ENCODE measurements at regions not wholly inside any gene's neighbourhood (a gene's known extent, or its start where the extent isn't known, plus 50 kb on each side); places are given as distances from the start of the nearest gene placed in this dataset.

DNA sequence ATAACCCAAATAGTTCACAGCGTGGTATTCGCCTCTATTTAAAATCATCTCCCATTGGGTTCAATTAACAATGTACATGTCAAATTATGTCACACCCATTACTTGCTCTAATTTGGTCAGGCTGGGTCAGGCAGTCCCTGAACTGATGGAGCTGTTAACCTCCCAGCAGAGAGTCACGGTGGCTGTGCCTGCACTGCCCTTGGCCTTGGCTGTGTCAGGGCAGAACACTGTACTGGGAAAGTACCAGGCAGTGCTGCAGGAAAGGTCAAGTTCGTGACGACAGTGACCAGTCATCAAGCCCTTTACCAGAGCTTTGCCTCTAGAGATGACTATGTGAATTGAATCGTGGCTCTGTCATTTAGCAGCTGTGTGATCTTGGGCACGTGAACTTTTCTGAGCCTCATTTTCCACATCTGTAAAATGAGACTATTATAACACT lies 100.0 kb downstream of the ARF6 start:
- intact Hi-C loops (cut with DNase I): no loop called here
- DNase-seq (ENCODE audit: low spot score): peak; percentile 78

DNA sequence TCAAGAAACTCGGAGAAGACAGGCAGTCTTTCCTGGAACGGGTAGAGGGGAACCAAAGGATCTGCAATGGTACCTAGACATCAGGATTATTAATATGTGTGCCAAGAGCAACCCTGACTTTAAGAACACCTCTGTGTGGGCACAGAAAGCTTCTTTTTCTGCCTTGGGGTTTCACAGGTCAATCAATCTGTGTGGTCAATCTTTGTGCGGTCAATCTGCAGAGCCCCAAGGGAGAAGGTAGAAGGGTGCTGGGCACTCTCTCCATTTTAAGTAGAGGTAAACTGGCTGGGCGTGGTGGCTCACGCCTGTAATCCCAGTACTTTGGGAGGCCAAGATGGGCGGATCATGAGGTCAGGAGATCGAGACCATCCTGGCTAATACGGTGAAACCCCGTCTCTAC lies 100.7 kb downstream of the ARF6 start:
- peak; percentile 37 for DNase-seq (ENCODE audit: low spot score)
- intact Hi-C loops (cut with DNase I): no loop called here

DNA sequence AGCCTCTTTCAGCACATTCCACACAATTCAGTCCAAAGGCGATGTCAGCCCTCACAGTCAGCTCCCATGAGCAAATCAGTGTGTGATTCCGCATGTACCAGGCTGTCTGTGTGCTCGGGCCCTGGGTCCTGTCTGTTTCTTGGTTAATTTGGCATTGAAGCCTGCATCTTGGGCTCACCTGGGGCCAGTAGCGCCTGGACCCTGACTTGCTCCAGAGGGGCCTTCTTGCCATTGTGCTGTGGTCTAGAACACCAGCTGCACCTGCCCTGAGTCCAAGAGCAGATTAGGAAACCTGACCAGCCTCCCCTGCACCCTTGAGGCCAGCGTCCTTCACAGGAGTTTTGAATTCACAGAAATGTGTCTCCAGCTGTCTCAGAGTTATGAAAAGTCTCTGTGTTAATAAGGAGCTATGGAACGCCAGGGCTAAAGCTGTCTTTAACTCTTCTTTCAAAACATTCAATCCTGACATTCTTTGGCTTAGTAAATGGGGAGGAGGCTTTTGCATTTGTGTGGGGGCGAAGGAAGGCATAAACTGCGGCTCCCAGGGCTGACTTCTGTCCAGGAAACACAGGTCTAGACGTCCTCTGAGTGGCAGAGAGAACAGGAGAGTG lies 102.2 kb downstream of the ARF6 start:
- intact Hi-C loops (cut with DNase I): no loop called here
- peak; percentile 71 for DNase-seq (ENCODE audit: low spot score)

DNA sequence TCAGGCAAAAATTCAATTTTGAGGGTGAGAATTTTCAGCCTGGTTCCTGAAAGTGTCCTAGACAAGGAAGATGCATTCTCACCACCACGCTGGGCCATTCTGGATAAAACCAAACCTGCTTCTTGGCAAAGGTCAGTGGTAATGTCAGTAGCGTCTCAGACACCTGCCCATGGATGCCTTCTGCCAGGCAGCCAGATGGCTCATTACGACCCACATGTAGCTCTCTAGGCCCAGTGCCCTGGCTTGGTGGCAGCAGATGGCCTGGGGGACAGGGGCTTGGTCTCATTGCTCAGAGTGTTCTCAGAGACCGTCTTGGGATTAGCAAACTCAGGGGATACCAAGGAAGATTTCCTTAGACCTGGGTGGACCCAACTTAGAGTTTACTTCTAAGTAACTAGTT lies 105.1 kb downstream of the ARF6 start:
- DNase-seq (ENCODE audit: low spot score): peak; percentile 67
- intact Hi-C loops (cut with DNase I): no loop called here

DNA sequence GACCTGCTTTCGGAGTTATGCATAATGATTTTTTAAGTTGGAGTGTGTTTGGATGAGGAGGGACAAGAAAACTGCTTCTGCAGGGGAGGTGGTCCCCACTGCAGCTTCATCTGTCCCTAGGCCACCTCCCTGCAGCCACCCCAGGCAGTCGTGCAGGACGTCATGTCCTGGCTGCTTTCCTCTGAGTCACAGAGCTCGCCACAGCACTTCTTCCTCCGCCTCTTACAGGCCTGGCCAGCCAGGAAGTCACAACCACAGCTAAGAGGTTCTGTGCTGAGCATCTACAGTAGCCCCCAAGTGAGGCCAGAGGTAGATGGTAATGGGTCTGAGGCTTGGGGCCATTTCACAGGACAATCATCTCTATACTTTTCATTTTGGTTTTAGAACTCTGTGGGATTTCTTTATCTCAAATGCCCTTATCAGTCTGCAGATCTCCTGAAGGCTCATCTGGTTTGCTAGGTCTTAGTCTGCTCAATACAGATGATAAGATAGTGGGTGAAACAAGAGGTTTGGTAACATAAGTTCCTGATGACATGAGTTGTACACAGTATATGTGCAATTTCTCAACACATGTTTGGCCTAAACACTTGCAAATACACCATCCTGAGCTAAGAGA lies 106.4 kb downstream of the ARF6 start:
- intact Hi-C loops (cut with DNase I): no loop called here
- DNase-seq (ENCODE audit: low spot score): peak; percentile 96

DNA sequence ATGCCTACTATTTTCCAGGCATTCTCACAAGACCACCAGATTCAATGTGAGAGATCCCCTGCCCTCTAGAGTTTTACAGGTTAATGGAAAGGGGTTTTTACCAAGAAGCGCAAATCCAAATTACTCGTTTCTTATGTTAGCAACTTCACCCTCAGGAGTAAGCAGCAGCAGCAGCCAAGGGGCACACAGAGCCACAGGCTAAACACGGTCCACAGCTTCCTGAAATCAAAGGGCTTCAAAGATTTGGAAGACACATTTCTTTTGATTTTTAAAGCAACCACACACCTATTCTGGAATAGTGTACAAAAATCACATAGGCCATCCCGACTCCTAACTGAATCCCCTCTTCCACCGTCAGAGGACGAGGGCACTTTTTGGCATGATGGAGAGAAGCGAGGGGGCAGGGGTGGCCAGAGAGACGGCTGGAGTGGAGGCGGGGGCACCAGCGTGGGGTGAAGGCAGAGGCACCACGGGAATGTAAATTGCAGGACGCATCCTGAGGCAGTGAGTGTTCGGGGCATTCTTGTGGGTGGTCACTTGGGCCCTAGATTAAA lies 107.0 kb downstream of the ARF6 start:
- intact Hi-C loops (cut with DNase I): loop anchor here in 1 of 2 donors (10.0 kb wide), 3 partner anchors 105 to 135 kb away; partner anchors contain the start of gene ARF6
- peak; percentile 73 for DNase-seq (ENCODE audit: low spot score)

DNA sequence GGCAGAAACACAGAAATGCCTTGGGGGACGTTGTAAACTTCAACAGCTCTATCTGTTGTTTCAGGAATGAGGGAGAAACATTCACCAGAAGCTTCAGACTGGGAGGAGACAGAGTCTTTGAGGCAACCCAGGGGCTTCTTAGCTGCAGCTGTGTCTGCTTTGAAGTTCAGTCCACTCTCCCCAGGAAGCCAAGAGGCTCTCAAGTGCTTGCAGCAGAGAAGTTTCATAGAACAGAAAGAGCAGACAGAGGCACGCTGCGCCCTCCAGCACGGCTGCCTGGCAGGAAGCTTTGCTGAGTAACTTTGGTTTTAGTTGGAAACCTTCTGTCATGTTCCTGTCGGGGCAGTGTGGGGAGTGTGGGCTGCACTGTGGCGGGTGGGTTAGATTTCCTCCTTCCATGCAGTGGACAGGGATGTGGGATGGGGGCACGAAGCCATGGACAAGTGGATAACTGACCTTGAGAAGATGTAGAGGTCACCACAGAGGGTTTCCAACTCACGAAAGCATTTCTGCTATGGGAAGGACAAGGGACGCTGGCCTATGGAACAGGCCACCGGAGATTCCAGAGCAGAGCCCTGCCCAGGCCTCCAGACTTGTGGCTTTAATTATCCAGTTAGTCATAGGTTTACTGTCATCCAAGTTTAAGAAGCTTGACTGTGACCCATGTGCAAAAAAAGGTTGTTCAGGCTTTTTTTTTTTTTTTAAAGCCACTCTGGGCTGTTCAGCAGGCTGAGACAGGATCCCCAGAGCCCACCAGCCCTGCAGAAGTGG lies 107.7 kb downstream of the ARF6 start:
- peak; percentile 93 for DNase-seq (ENCODE audit: low spot score)
- intact Hi-C loops (cut with DNase I): loop anchor here in 1 of 2 donors (10.0 kb wide), 3 partner anchors 104 to 136 kb away; partner anchors contain the start of gene ARF6

DNA sequence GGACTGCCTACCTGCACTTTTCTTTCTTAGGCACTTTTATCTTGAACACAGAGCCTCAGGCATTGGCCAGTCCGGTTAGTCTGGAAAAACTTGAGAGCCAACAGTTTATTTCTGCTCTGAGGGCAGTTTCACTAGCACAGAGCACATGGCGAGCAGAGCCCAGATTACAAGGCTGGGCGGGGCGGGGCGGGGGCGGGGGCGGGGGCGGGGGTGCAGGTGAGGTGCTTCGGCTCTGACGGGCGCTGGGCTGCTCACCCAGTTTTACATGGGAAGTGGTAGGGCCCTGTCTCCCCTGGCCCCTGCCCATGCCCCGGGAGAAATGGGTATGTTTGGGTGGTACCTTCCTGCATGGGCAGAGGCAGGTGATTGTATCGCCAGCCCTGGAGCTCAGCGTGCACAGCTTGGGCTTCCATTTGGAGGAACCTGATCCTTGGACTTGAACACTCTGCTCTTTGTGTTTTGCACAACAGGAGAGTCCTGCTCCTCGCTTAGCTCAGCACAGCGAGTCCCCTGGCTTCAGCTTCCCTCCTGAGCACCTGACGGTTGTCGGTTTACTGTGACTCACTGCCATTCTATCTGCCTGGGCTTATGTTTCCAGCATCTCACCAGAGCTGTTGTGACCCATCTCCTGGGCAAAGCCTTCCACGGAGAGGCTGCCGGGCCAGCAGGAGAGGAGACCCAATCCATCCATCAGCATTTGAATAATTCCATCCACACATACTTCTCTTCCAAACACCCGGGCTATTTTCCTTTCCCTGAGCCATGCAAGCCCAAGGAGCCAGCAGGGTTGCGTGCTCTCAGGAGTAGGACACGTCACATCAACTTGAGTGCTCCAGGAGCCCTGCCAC lies 108.5 kb downstream of the ARF6 start:
- intact Hi-C loops (cut with DNase I): loop anchor here in 1 of 2 donors (10.0 kb wide), 3 partner anchors 103 to 137 kb away; partner anchors contain the start of gene ARF6
- peak; percentile 83 for DNase-seq (ENCODE audit: low spot score)

DNA sequence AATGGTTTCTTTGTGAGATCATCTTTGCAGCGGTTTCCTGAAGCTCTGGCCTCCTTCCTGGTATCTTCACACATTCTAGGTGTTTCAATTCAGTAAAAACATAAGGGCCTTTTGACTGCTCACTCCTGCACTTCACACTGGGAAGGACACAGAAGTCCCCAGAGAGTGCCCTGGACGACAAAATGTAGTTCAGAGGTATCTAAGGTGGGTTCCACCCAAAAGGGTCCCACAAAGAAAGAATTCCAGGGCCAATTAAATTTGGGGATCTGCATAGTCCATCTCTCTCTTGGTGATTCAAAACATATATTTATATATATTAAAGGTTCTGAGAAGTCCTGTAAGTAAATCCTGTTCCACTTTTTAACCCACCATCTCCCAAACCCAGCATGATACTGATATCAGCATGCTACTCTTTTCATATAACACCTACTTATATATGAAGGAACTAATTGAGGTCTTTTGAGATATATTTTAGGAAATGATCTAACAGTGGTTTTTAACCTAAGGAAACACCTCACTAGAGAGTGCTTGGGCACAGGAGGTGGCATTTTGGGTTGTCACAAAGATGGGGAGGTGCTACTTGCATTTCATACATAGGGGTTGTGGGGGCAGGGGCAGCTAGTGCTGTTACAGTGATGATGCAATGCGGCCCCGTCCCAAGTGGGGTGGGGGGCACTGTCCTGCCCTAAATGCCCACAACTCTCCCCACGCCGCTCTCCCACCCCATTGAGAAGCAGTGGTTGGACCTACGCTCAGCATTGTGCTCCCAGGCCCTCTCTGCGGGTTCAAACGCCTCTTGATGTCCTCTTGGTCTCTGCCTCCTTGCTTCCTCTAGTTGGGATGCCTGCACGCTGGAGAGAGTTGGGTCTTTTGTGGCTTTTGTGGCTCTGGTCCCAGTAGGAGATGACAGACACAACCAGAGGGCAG lies 109.4 kb downstream of the ARF6 start:
- peak; percentile 71 for DNase-seq (ENCODE audit: low spot score)

DNA sequence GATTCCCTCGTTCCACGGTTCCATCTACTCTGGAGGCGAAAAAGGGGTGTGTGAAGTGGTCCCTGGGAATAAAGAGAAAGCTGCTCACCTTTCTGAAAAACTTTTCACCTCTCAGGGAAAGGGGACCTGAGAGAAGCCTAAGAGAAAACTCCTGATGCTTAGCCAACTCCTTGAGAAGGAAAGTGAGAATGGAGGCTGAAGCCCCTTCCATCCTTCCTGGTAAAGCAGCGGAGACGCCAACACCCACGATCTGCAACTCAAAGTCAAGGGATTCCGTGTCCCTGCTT lies 110.0 kb downstream of the ARF6 start:
- intact Hi-C loops (cut with DNase I): loop anchor here in 1 of 2 donors (10.0 kb wide), 3 partner anchors 102 to 138 kb away; partner anchors contain the start of gene ARF6
- no peak for DNase-seq (ENCODE audit: low spot score)

More for the DNA sequence above, 109.4 kb downstream of the ARF6 start:
- intact Hi-C loops (cut with DNase I): loop anchor here in 1 of 2 donors (10.0 kb wide), 3 partner anchors 103 to 137 kb away; partner anchors contain the start of gene ARF6

DNA sequence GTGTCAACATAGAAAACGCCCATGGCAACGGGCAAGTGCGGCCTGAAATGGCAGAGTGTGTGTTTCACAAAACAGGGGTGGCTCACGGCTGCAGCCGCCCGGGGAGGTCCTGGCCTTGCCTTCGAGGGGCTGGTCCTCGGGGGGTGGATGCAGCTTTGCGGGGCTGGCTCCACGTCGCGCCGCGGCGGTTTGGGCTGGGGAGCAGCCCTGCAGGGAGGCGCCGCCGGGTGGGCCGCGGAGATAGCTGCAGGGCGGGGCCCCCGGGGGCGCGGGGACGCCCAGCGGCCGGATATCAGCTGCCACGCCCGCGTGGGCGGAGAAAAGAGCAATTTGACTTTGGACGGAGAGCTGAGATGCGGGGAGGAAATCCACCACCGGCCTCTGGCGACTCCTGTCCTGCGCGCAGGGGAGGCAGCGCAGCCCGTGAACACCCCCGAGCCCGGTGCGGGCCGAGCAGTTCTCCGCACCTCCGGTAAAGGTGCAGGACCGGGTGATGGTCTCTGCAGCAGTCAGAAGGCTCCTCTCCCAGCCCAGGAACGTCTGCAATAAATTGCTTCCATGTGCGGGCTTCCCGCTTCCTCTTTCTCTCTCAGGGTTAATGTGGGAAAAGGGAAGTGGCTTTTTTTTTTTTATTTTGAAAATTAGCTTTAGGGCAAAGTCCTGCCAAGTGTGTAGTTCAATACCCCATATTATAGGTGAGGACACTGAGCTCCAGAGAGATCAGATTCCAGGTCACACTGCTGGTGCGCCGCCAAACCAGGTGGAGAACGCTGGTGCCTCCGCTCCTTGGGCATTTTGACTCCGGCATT lies 110.5 kb downstream of the ARF6 start:
- intact Hi-C loops (cut with DNase I): loop anchor here in 1 of 2 donors (10.0 kb wide), 3 partner anchors 101 to 139 kb away; partner anchors contain the start of gene ARF6
- peak; percentile 96 for DNase-seq (ENCODE audit: low spot score)

DNA sequence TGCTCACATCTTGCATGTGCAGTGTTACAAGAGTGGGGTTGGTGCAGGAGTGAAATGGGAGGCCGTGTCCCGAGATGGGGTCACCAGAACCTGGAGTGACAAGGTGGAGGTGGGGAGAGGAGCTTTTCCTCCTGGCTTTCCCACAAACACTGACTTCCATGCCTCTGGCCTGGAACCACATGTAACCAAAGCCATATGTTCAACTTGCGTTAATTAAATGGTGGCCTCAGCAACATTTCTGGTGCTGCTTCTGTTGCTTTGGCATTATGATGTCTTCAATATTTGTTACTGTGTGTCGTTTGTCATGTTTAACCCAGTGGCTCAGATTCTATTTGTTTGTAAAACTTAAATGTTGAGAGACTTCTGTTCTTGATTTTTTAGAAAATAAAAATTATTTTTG lies 110.2 kb downstream of the VCPKMT start:
- intact Hi-C loops (cut with DNase I): loop anchor here in 1 of 2 donors (10.0 kb wide), 3 partner anchors 99 to 141 kb away; partner anchors contain the start of gene ARF6
- DNase-seq (ENCODE audit: low spot score): no peak

DNA sequence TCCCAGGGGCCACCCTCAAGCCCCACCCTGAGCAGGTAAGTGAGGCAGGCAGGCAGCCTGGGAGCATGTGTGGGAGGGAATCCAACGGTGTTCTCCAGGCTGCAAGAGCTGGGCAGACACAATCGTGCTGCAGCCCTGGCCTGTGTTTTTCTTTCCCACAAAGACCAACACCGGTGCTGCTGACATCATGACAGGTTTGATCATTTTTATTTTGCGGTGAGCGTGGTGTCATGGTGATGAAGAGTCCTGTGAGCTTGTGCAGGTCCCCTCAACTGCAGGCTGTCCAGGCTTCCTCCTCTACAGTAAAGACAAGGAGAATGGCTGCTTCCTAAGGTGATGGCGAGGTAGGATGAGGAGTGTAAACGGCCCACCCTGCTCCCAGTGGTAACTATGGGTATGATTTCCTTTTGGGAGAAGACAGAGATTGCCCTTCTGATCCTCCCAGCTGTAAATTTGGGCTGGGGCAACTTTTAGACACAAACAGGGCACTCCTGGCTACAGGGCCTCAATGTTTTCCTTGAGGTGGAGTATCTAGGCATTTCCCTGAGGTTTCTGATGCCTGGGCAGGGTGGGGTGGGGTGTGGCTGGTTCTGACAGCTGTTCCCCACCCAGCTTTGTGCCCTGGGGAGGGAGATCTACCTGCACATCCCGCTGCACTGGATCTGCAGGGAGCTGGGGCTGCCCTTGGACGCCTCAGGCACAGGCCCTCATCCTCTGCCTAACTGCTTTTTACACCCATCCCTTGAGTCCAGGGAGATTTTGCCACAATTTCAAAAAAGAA lies 109.1 kb downstream of the VCPKMT start:
- no peak for DNase-seq (ENCODE audit: low spot score)
- intact Hi-C loops (cut with DNase I): loop anchor here in 1 of 2 donors (10.0 kb wide), 3 partner anchors 97 to 143 kb away; partner anchors contain the start of gene ARF6

DNA sequence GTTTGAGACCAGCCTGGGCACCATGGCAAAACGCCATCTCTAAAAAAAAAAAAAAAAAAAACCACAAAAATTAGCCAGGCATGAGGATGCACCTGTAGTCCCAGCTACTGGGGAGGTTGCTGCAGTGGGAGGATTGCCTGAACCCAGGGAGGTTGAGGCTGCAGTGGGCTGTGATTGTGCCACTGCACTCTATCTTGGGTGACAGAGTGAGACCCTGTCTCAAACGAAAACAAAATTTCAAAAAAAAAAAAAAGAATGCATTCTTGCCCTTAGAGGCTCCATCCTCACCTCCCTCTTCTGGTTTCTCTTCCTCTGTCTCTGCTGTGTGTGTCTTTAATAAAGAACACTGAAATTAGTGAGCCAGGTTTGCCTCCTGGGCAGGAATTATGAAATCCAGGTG lies 107.8 kb downstream of the VCPKMT start:
- intact Hi-C loops (cut with DNase I): loop anchor here in 1 of 2 donors (10.0 kb wide), 3 partner anchors 96 to 144 kb away; partner anchors contain the start of gene ARF6
- no peak for DNase-seq (ENCODE audit: low spot score)

DNA sequence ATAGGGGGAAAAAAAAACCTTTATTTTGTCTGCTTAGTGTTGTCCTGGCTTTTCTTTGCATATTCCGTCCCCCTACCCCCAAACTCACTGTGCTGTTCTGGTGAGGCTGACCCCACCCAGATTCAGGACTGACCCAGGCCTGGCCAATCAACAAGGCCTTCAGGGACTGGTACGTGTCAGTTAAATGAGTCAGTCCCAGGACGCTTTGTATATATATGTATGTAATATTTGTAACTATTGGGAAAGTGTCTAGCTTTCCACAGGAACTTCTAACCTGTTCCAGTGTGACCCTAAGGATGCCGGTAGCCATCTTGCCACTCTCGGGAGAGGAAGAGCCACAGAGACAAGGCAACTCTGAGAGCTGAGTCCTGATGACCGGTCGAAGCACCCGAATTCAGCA lies 107.4 kb downstream of the VCPKMT start:
- DNase-seq (ENCODE audit: low spot score): no peak

DNA sequence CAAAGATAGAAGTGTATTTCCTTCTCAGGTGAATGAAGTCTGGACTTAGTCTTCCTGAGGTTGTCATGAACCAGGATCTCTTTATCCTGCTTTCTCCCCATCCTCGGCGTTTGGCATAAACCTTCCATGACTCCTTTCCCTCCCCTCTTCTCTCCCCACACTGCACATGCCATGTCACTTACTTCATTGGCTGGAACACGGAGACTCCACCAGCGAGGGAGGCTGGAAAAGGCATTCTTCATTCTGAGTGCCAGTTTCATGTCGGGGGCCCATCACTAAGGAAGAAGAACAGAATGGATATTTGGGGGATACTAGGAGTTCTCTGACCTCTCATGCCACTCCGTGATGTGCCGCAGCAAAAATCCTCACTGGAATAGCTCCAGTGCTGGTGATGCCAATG lies 105.6 kb downstream of the VCPKMT start:
- DNase-seq (ENCODE audit: low spot score): no peak
- intact Hi-C loops (cut with DNase I): no loop called here

More for the DNA sequence above, 107.4 kb downstream of the VCPKMT start:
- intact Hi-C loops (cut with DNase I): loop anchor here in 1 of 2 donors (10.0 kb wide), 3 partner anchors 96 to 144 kb away; partner anchors contain the start of gene ARF6
